ENCODE measurements at regions not wholly inside any gene's neighbourhood (a gene's known extent, or its start where the extent isn't known, plus 50 kb on each side); places are given as distances from the start of the nearest gene placed in this dataset.
"Not testable (repeated sequence)": the region's sequence is repeated elsewhere in the genome, so short reads cannot be mapped to it uniquely, and the experiment has no call there.

- H3K36me3 ChIP-seq (ENCODE audit: insufficient read depth, low read depth, low read length); H3K4me3 ChIP-seq (ENCODE audit: low read length); H3K9me3 ChIP-seq (ENCODE audit: insufficient read depth, low read depth, low read length); H3K27ac ChIP-seq (ENCODE audit: low read length); H3K27me3 ChIP-seq (ENCODE audit: insufficient read depth, low read length); H3K4me1 ChIP-seq (ENCODE audit: insufficient read depth, low read length); H3K9ac ChIP-seq (ENCODE audit: low read depth, low read length): not testable (repeated sequence)
These were observed 1255.2 kb upstream of the LRRTM3 start for GRCh38 chr10:65670596-65670995.

- no peaks in the 10 kb centered on the region for H3K27me3 ChIP-seq (ENCODE audit: insufficient read depth, low read length)
- H3K4me3 ChIP-seq (ENCODE audit: low read length) = no peak overlapping the region
- H3K9ac ChIP-seq (ENCODE audit: low read depth, low read length) = no peak overlapping the region
- H3K27ac ChIP-seq (ENCODE audit: low read length) = no peak overlapping the region
- H3K4me1 ChIP-seq (ENCODE audit: insufficient read depth, low read length) = no peaks in the 10 kb centered on the region
- H3K36me3 ChIP-seq (ENCODE audit: insufficient read depth, low read depth, low read length) = no peaks in the 10 kb centered on the region
- no peaks in the 10 kb centered on the region for H3K9me3 ChIP-seq (ENCODE audit: insufficient read depth, low read depth, low read length)
These were observed 1250.6 kb upstream of the LRRTM3 start for GRCh38 chr10:65675236-65675635.

GRCh38 chr10:65684896-65685295 lies 1240.9 kb upstream of the LRRTM3 start:
- H3K36me3 ChIP-seq (ENCODE audit: insufficient read depth, low read depth, low read length) = no peaks in the 10 kb centered on the region
- H3K27me3 ChIP-seq (ENCODE audit: insufficient read depth, low read length) = no peaks in the 10 kb centered on the region
- peaks cover 2% of the 10 kb centered on the region; the same call in 1 of the 2 replicates for H3K4me1 ChIP-seq (ENCODE audit: insufficient read depth, low read length)
- no peak overlapping the region for H3K4me3 ChIP-seq (ENCODE audit: low read length)
- H3K9ac ChIP-seq (ENCODE audit: low read depth, low read length) = no peak overlapping the region
- no peaks in the 10 kb centered on the region for H3K9me3 ChIP-seq (ENCODE audit: insufficient read depth, low read depth, low read length)
- no peak overlapping the region for H3K27ac ChIP-seq (ENCODE audit: low read length)

DNA sequence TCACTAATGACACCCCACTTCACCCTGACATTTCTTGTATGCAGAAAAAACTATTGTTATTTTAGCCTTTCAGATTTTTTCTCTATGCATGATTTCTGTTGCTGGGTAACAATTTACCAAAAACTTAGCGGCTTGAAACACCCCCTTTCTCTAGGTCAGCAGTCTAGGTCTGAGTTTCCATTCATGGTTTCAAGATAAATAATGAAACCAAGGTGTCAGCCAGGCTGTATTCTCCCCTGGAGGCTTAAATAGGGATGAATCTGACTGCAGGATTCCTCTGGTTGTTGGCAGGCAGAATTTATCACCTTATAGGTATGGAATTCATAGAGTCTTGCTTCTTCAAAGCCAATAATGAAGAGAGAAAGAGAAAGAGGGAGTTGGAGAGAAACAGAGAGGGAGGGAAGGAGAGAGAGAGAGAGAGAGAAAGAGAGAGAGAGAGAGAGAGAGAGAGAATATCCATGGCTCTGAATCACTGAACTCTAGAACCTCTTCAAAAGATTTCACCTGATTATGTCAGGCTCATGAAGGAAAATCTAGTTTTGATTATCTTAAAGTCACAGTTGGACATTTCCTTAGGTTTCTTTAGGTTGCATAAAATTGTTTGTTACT lies 1224.6 kb upstream of the LRRTM3 start:
- Histone ChIP-seq H3K4me3 (ENCODE audit: low read length) (no peak overlapping the region), H3K27me3 (ENCODE audit: insufficient read depth, low read length) (no peaks in the 10 kb centered on the region), H3K4me1 (ENCODE audit: insufficient read depth, low read length) (no peaks in the 10 kb centered on the region), H3K36me3 (ENCODE audit: insufficient read depth, low read depth, low read length) (no peaks in the 10 kb centered on the region), H3K9ac (ENCODE audit: low read depth, low read length) (no peak overlapping the region), H3K27ac (ENCODE audit: low read length) (no peak overlapping the region), H3K9me3 (ENCODE audit: insufficient read depth, low read depth, low read length) (no peaks in the 10 kb centered on the region)

- Histone ChIP-seq H3K4me3 (ENCODE audit: low read length) (no peak overlapping the region), H3K27me3 (ENCODE audit: insufficient read depth, low read length) (no peaks in the 10 kb centered on the region), H3K27ac (ENCODE audit: low read length) (no peak overlapping the region), H3K36me3 (ENCODE audit: insufficient read depth, low read depth, low read length) (no peaks in the 10 kb centered on the region), H3K9me3 (ENCODE audit: insufficient read depth, low read depth, low read length) (no peaks in the 10 kb centered on the region), H3K9ac (ENCODE audit: low read depth, low read length) (no peak overlapping the region), H3K4me1 (ENCODE audit: insufficient read depth, low read length) (no peaks in the 10 kb centered on the region)
These were observed 1217.8 kb upstream of the LRRTM3 start for GRCh38 chr10:65708057-65708456.

- no peak overlapping the region for H3K9ac ChIP-seq (ENCODE audit: low read depth, low read length)
These were observed 1215.5 kb upstream of the LRRTM3 start for GRCh38 chr10:65710306-65710705.

DNA sequence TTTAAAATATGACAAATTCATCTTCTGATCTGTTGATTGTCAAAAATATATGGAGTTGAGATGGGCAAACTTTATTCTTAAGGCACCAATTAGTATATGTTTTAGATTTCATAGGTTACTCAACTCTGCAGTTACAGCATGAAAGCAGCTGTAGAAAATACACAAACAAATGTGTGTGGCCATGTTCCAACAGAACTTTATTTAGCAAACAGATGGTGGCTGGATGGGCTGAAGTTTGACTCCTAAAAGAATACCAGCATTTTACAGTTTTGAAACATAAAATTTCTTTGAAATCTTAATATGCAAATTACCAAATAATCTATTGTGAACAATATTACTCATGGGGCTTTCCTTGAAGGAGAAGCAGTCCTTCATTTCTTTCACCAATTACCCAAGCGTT lies 1206.0 kb upstream of the LRRTM3 start:
- Histone ChIP-seq H3K4me1 (ENCODE audit: insufficient read depth, low read length) (no peaks in the 10 kb centered on the region), H3K4me3 (ENCODE audit: low read length) (no peak overlapping the region), H3K9me3 (ENCODE audit: insufficient read depth, low read depth, low read length) (no peaks in the 10 kb centered on the region), H3K9ac (ENCODE audit: low read depth, low read length) (no peak overlapping the region), H3K27me3 (ENCODE audit: insufficient read depth, low read length) (no peaks in the 10 kb centered on the region), H3K27ac (ENCODE audit: low read length) (no peak overlapping the region), H3K36me3 (ENCODE audit: insufficient read depth, low read depth, low read length) (no peaks in the 10 kb centered on the region)

More at GRCh38 chr10:65710306-65710705, 1215.5 kb upstream of the LRRTM3 start:
- no peaks in the 10 kb centered on the region for H3K4me1 ChIP-seq (ENCODE audit: insufficient read depth, low read length)
- no peaks in the 10 kb centered on the region for H3K27me3 ChIP-seq (ENCODE audit: insufficient read depth, low read length)
- no peaks in the 10 kb centered on the region for H3K9me3 ChIP-seq (ENCODE audit: insufficient read depth, low read depth, low read length)
- H3K4me3 ChIP-seq (ENCODE audit: low read length) = no peak overlapping the region
- no peaks in the 10 kb centered on the region for H3K36me3 ChIP-seq (ENCODE audit: insufficient read depth, low read depth, low read length)
- no peak overlapping the region for H3K27ac ChIP-seq (ENCODE audit: low read length)

- Histone ChIP-seq H3K9ac (ENCODE audit: low read depth, low read length) (no peak overlapping the region), H3K4me1 (ENCODE audit: insufficient read depth, low read length) (0 out of 2 replicates have a peak, but pooled peaks cover 2% of the 10 kb centered on the region), H3K4me3 (ENCODE audit: low read length) (no peak overlapping the region), H3K27me3 (ENCODE audit: insufficient read depth, low read length) (no peaks in the 10 kb centered on the region), H3K36me3 (ENCODE audit: insufficient read depth, low read depth, low read length) (no peaks in the 10 kb centered on the region), H3K27ac (ENCODE audit: low read length) (no peak overlapping the region), H3K9me3 (ENCODE audit: insufficient read depth, low read depth, low read length) (no peaks in the 10 kb centered on the region)
These were observed 1204.9 kb upstream of the LRRTM3 start for GRCh38 chr10:65720901-65721300.

GRCh38 chr10:65723525-65723924 lies 1202.3 kb upstream of the LRRTM3 start:
- no peaks in the 10 kb centered on the region for H3K36me3 ChIP-seq (ENCODE audit: insufficient read depth, low read depth, low read length)
- H3K4me1 ChIP-seq (ENCODE audit: insufficient read depth, low read length) = 0 out of 2 replicates have a peak, but pooled peaks cover 2% of the 10 kb centered on the region
- no peaks in the 10 kb centered on the region for H3K9me3 ChIP-seq (ENCODE audit: insufficient read depth, low read depth, low read length)
- H3K9ac ChIP-seq (ENCODE audit: low read depth, low read length) = no peak overlapping the region
- no peak overlapping the region for H3K4me3 ChIP-seq (ENCODE audit: low read length)
- no peak overlapping the region for H3K27ac ChIP-seq (ENCODE audit: low read length)
- no peaks in the 10 kb centered on the region for H3K27me3 ChIP-seq (ENCODE audit: insufficient read depth, low read length)

DNA sequence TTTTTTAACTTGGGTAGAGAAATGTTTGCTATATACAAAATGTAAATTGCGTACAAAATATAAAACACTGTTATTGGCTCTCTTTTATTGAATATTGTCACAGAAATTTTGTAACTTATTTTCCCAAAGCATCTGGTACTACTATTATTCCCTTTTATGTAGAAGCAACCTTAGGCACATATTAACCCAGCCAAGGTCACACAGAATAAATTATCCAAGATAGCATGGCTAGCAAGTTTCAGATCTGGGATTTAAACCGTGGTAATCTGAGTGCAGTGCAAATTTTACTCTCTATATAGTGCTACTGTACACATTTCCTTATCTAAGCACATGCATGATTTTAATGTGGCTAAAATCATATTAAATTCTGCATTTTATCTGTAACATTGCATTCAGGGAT lies 1190.5 kb upstream of the LRRTM3 start:
- H3K27ac ChIP-seq (ENCODE audit: low read length) = no peak overlapping the region
- H3K4me3 ChIP-seq (ENCODE audit: low read length) = no peak overlapping the region
- no peaks in the 10 kb centered on the region for H3K4me1 ChIP-seq (ENCODE audit: insufficient read depth, low read length)
- no peaks in the 10 kb centered on the region for H3K36me3 ChIP-seq (ENCODE audit: insufficient read depth, low read depth, low read length)
- H3K9me3 ChIP-seq (ENCODE audit: insufficient read depth, low read depth, low read length) = no peaks in the 10 kb centered on the region
- H3K9ac ChIP-seq (ENCODE audit: low read depth, low read length) = no peak overlapping the region
- no peaks in the 10 kb centered on the region for H3K27me3 ChIP-seq (ENCODE audit: insufficient read depth, low read length)

DNA sequence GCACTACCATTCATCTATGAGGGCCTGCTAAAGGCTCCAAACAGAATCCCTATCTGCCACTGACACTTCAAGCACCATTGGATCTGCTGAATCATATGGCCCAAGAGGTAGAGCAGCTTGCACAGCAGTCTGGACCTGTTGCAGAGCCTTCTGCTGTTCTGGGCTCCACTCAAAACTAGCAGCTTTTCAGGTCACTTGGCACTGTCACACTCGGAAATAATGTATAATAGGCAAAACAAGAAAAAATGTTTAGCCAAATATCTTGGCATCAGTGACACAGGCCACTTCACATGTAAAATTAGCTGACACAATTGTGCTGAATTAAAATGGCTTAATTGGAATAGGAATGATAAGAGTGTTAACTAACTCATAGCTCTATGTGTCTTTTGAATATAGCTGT lies 1182.9 kb upstream of the LRRTM3 start:
- Histone ChIP-seq H3K4me3 (ENCODE audit: low read length) (no peak overlapping the region), H3K9ac (ENCODE audit: low read depth, low read length) (no peak overlapping the region), H3K27ac (ENCODE audit: low read length) (no peak overlapping the region), H3K4me1 (ENCODE audit: insufficient read depth, low read length) (no peaks in the 10 kb centered on the region), H3K27me3 (ENCODE audit: insufficient read depth, low read length) (no peaks in the 10 kb centered on the region), H3K36me3 (ENCODE audit: insufficient read depth, low read depth, low read length) (no peaks in the 10 kb centered on the region), H3K9me3 (ENCODE audit: insufficient read depth, low read depth, low read length) (no peaks in the 10 kb centered on the region)

GRCh38 chr10:65751218-65751617 lies 1174.6 kb upstream of the LRRTM3 start:
- Histone ChIP-seq H3K36me3 (ENCODE audit: insufficient read depth, low read depth, low read length) (no peaks in the 10 kb centered on the region), H3K4me1 (ENCODE audit: insufficient read depth, low read length) (no peaks in the 10 kb centered on the region), H3K9me3 (ENCODE audit: insufficient read depth, low read depth, low read length) (no peaks in the 10 kb centered on the region), H3K4me3 (ENCODE audit: low read length) (no peak overlapping the region), H3K27me3 (ENCODE audit: insufficient read depth, low read length) (no peaks in the 10 kb centered on the region), H3K27ac (ENCODE audit: low read length) (no peak overlapping the region), H3K9ac (ENCODE audit: low read depth, low read length) (no peak overlapping the region)

Data from iPS-20b (cell line).